Muscle layer of colon (tissue), 2 donors: ENCODE measurements at regions not wholly inside any gene's neighbourhood (a gene's known extent, or its start where the extent isn't known, plus 50 kb on each side); places are given as distances from the start of the nearest gene placed in this dataset.
"Not testable (repeated sequence)": the region's sequence is repeated elsewhere in the genome, so short reads cannot be mapped to it uniquely, and the experiment has no call there.

ENCODE experiments used
- H3K27ac ChIP-seq: one replicate; pipeline ENCODE4 v1.7.0; 2013; ENCODE audit warnings: low read depth, mild to moderate bottlenecking, low read length, moderate library complexity
- H3K27me3 ChIP-seq, 2 donors: one replicate each; pipeline ENCODE4 v1.7.0; 2013; ENCODE audit warnings: low read length in 2 of 2, mild to moderate bottlenecking in 2 of 2; ENCODE audit not compliant: insufficient read depth in 2 of 2, control insufficient read depth in 1 of 2
- H3K36me3 ChIP-seq: one replicate; pipeline ENCODE4 v1.7.0; 2013; ENCODE audit warnings: mild to moderate bottlenecking, low read length; ENCODE audit not compliant: insufficient read depth
- H3K4me1 ChIP-seq: one replicate; pipeline ENCODE4 v1.7.0; 2013; ENCODE audit warnings: mild to moderate bottlenecking, low read length; ENCODE audit not compliant: insufficient read depth
- H3K4me3 ChIP-seq, 2 donors: one replicate each; pipeline ENCODE4 v1.7.0; 2013; ENCODE audit warnings: low read length in 2 of 2, low read depth in 1 of 2, mild to moderate bottlenecking in 1 of 2, moderate library complexity in 1 of 2
- H3K9ac ChIP-seq: one replicate; pipeline ENCODE4 v1.7.0; 2013; ENCODE audit warnings: low read length
- H3K9me3 ChIP-seq: one replicate; pipeline ENCODE4 v1.7.0; 2013; ENCODE audit warnings: mild to moderate bottlenecking, low read length
- donor health status: abdominal sarcoma.
- donor health status: Adenocarcinoma of cecum.

DNA sequence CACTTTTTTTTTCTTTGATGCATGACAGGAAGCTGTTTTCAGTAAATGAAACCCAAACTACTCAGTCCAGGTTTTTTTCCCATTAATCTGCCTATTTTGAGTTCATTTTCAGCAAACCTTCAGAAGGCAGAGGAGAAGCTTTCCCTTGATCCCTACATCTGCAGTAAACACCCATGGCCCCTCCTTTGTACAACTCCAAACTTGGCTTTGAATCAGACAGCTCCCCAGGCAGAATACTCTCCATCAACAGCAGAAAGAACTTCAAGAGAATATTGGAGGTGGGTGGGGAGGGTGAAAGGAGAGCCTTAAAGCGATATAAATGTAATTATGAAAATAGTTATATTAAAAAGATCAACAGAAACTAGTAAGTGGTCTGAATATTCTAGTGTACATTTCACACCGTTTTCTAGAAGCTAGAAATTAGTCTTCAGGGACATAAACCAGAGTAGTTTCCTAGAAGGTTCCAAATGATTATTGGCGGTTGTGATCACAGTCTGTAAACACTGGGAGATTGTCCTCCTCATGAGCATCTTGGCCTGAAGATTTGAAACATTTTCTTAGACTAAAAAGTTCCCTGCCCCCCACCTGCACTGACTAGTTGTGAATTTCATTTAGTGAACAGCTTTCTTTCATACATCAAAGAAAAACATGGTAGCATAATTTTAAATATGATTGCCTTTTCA lies 75.1 kb upstream of the STK39 start:
- Histone ChIP-seq H3K4me1 (no peaks in the 10 kb centered on the region), H3K27me3 (no peaks in the 10 kb centered on the region), H3K4me3 (no peak overlapping the region), H3K9ac (no peak overlapping the region), H3K36me3 (no peaks in the 10 kb centered on the region), H3K9me3 (no peaks in the 10 kb centered on the region), H3K27ac (no peak overlapping the region)

DNA sequence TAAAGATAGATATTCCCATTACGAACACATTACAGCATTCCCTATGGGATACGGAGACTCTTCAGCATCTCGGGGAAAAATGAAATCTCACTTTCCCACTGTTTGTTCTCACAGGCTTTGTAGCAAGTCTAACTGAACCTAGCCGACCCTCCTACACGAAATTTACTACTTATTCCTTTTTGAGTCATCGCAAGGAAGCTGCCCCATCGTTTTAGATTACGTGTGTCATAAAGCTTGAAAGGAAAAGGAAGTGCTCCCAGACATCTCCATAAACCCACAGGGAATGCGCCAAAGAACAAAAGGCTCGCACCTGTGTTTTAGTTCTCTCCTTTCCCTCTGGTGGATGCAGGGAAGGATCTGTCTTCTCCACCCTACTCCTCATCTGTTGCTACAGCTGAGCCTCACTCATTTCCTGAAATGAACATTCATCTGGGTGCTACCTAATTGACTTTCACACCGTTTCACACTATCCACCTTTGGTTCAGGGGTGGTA lies 76.2 kb upstream of the STK39 start:
- no peak overlapping the region for H3K9ac ChIP-seq
- no peaks in the 10 kb centered on the region for H3K36me3 ChIP-seq
- no peaks in the 10 kb centered on the region for H3K4me1 ChIP-seq
- H3K27ac ChIP-seq: no peak overlapping the region
- no peaks in the 10 kb centered on the region for H3K9me3 ChIP-seq
- H3K4me3 ChIP-seq: no peak overlapping the region
- no peaks in the 10 kb centered on the region for H3K27me3 ChIP-seq

GRCh38 chr2:168326572-168326971 lies 79.2 kb upstream of the STK39 start:
- Histone ChIP-seq H3K9ac (no peak overlapping the region), H3K4me1 (no peaks in the 10 kb centered on the region), H3K9me3 (no peaks in the 10 kb centered on the region), H3K27ac (no peak overlapping the region), H3K27me3 (no peaks in the 10 kb centered on the region), H3K36me3 (no peaks in the 10 kb centered on the region), H3K4me3 (no peak overlapping the region)

DNA sequence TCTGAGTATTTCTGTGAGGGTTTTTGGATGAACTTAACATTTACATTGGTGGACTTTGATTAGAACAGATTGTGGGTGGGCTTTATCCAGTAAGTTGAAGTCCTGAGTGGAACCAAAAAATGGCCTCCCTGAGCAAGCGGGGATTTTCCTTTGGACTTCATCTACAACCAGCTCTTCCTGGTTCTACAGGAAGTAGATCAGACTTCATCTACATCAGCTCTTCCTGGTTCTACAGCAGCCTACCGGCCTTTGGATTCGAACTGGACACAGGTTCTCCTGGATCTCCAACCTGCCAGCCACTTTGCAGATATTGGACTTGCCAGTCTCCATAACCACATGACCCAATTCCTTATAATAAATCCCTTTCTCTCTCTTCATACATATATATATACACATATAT lies 79.9 kb upstream of the STK39 start:
- Histone ChIP-seq H3K27ac (no peak overlapping the region), H3K9ac (no peak overlapping the region), H3K36me3 (no peaks in the 10 kb centered on the region), H3K4me1 (no peaks in the 10 kb centered on the region), H3K9me3 (no peaks in the 10 kb centered on the region), H3K4me3 (no peak overlapping the region), H3K27me3 (no peaks in the 10 kb centered on the region)

- no peaks in the 10 kb centered on the region for H3K9me3 ChIP-seq
- H3K27me3 ChIP-seq: no peaks in the 10 kb centered on the region
- no peak overlapping the region for H3K4me3 ChIP-seq
- H3K9ac ChIP-seq: no peak overlapping the region
- no peaks in the 10 kb centered on the region for H3K4me1 ChIP-seq
- no peak overlapping the region for H3K27ac ChIP-seq
- H3K36me3 ChIP-seq: no peaks in the 10 kb centered on the region
Observed at GRCh38 chr2:168328421-168328820, 81.0 kb upstream of the STK39 start.

DNA sequence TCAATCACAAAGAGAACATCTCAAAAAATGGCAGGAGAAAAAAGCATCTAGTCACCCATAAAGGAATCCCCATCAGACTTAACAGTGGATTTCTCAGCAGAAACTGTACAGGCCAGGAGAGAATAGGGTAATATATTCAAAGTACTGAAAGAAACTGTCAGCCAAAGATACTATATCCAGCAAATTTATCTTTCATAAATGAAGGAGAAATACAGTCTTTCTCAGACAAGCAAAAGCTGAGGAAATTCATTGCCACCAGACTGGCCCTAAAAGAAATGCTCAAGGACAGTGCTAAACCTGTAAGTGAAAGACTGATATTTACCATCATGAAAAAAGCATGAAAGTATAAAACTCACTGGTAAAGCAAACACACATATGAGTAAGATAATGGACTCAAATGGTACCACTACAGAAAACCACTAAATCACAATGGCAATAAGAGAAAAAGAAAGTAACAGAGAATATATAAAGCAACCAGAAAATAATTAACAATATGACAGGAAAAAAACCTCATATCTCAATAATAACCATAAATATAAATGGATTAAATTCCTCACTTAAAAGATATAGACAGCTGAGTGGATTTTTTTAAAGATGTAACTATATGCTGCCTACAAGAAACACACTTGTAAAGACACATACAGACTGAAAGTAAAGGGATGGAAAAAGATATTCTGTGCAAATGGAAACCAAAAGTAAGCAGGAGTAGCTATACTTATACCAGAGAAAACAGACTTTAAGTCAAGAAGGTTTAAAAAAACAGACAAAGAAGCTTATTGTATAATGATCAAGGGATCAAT lies 83.4 kb upstream of the STK39 start:
- Histone ChIP-seq H3K27me3 (no peaks in the 10 kb centered on the region), H3K36me3 (no peaks in the 10 kb centered on the region), H3K4me1 (no peaks in the 10 kb centered on the region), H3K27ac (no peak overlapping the region), H3K9ac (no peak overlapping the region), H3K4me3 (no peak overlapping the region), H3K9me3 (no peaks in the 10 kb centered on the region)

- not testable (repeated sequence) for H3K9me3 ChIP-seq, H3K9ac ChIP-seq, H3K4me1 ChIP-seq, H3K27ac ChIP-seq, H3K27me3 ChIP-seq, H3K4me3 ChIP-seq, H3K36me3 ChIP-seq
Observed at GRCh38 chr2:168335254-168335653, 87.9 kb upstream of the STK39 start.

- Histone ChIP-seq H3K27me3 (no peaks in the 10 kb centered on the region), H3K4me1 (no peaks in the 10 kb centered on the region), H3K27ac (no peak overlapping the region), H3K36me3 (no peaks in the 10 kb centered on the region), H3K9ac (no peak overlapping the region), H3K4me3 (no peak overlapping the region), H3K9me3 (no peaks in the 10 kb centered on the region)
Observed at GRCh38 chr2:168336786-168337388, 89.5 kb upstream of the STK39 start.

GRCh38 chr2:168338292-168338691 lies 90.9 kb upstream of the STK39 start:
- H3K27me3 ChIP-seq: no peaks in the 10 kb centered on the region
- H3K9me3 ChIP-seq: no peaks in the 10 kb centered on the region
- no peaks in the 10 kb centered on the region for H3K36me3 ChIP-seq
- H3K4me3 ChIP-seq: no peak overlapping the region
- no peak overlapping the region for H3K9ac ChIP-seq
- H3K27ac ChIP-seq: no peak overlapping the region
- H3K4me1 ChIP-seq: no peaks in the 10 kb centered on the region

DNA sequence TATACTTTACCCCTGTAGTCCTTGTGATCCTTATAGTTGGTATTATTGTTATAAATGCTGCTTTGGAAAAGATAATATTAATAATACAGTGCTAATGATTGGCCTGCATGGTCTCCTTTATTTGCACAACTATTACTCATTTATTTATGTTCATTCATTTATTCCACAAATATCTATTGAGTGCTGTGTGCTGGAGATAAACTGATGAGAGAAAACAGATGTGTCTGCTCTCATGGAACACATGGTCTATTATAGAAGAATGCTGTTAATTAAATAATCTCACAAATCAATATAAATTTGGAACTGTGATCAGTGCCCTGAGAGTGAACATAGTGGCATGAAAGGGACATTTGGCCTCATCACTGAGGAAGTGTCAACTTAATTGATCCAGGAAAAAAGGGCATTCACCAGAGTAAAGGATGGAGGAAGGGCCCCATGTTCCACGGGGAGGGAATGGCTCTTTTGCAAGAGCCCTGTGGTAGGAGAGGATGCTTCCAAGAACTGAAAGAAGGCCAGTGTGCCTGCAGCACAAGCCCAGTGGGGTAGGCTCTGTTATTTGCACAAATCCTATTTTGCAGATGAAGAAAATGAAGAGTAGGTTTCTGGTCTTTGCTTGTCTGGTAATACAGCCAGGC lies 91.5 kb upstream of the STK39 start:
- Histone ChIP-seq H3K27ac (no peak overlapping the region), H3K36me3 (no peaks in the 10 kb centered on the region), H3K4me1 (no peaks in the 10 kb centered on the region), H3K4me3 (no peak overlapping the region), H3K27me3 (no peaks in the 10 kb centered on the region), H3K9ac (no peak overlapping the region), H3K9me3 (no peaks in the 10 kb centered on the region)

GRCh38 chr2:168340931-168341330 lies 93.5 kb upstream of the STK39 start:
- no peak overlapping the region for H3K27ac ChIP-seq
- H3K4me3 ChIP-seq: no peak overlapping the region
- H3K9me3 ChIP-seq: no peaks in the 10 kb centered on the region
- H3K27me3 ChIP-seq: no peaks in the 10 kb centered on the region
- H3K36me3 ChIP-seq: no peaks in the 10 kb centered on the region
- H3K4me1 ChIP-seq: no peaks in the 10 kb centered on the region
- H3K9ac ChIP-seq: no peak overlapping the region
